Dendritic cell treated with granulocyte-macrophage colony-stimulating factor and Interleukin-4, amounts not matched to agents 40 ng/mL and 50 ng/mL, for 4 days (primary cell): ENCODE measurements at regions not wholly inside any gene's neighbourhood (a gene's known extent, or its start where the extent isn't known, plus 50 kb on each side); places are given as distances from the start of the nearest gene placed in this dataset.

ENCODE experiments used
- H3K27ac Mint-ChIP-seq: one replicate; pipeline ENCODE4 v1.8.0; 2022; ENCODE audit warnings: mild to moderate bottlenecking, mixed read lengths
- H3K27me3 Mint-ChIP-seq: one replicate; pipeline ENCODE4 v1.8.0; 2022; ENCODE audit warnings: mild to moderate bottlenecking, mixed read lengths
- H3K36me3 Mint-ChIP-seq: one replicate; pipeline ENCODE4 v1.8.0; 2022; ENCODE audit warnings: low read depth, mixed read lengths
- H3K4me1 Mint-ChIP-seq: one replicate; pipeline ENCODE4 v1.8.0; 2022; ENCODE audit warnings: low read depth, mixed read lengths
- H3K4me3 Mint-ChIP-seq: one replicate; pipeline ENCODE4 v1.8.0; 2022; ENCODE audit warnings: mild to moderate bottlenecking, moderate library complexity, mixed read lengths
- H3K9me3 Mint-ChIP-seq: one replicate; pipeline ENCODE4 v1.8.0; 2022; ENCODE audit warnings: mixed read lengths
- intact Hi-C: fragments of 100-400 bp; cut with micrococcal nuclease; formaldehyde crosslinking; loops from one replicate; pipeline ENCODE4 v1.15.0; 2022

DNA sequence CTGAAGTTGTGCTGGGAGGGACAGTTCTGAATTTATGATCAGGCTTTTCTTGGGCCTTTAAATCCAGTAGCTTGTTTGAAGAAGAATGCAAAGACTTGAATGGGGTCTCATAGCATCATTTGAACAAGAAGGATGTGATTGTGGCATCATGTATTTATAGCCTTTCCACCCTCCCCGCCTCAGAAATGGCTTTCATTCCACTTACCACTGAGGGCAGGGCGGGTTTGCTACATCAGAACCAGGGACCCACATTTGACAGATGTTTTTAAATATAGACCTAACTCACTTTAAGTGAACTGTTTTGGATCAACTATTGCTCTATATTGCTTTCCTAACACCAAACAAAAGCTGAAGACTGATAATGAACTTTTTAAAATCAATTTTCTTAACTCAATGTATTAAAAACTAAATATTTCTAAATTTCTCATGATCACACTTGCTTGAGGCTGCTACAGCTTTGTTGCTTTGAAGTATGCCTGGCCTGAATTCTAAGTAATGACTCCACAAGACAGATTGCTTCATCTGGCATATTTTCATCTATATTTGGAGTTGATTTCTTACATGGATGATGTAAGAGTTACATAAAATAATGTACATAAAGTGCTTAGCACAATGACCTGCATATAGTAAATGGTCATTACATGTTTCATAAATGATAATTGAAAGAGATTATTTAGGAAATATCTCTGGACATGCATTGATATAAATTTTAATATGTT lies 1552.9 kb upstream of the SLC39A10 start:
- Mint-ChIP-seq H3K4me3 (no peak overlapping the region), H3K9me3 (no peaks in the 10 kb centered on the region), H3K4me1 (no peaks in the 10 kb centered on the region), H3K27ac (no peak overlapping the region), H3K36me3 (no peaks in the 10 kb centered on the region), H3K27me3 (no peaks in the 10 kb centered on the region)
- intact Hi-C loops = no loop called here

- Mint-ChIP-seq H3K9me3 (no peaks in the 10 kb centered on the region), H3K4me3 (no peak overlapping the region), H3K36me3 (no peaks in the 10 kb centered on the region), H3K4me1 (no peaks in the 10 kb centered on the region), H3K27me3 (no peaks in the 10 kb centered on the region), H3K27ac (no peak overlapping the region)
- intact Hi-C loops = no loop called here
Observed at GRCh38 chr2:194102546-194102945, 1554.5 kb upstream of the SLC39A10 start.

- no peaks in the 10 kb centered on the region for H3K9me3 Mint-ChIP-seq
- intact Hi-C loops = no loop called here
- H3K36me3 Mint-ChIP-seq = no peaks in the 10 kb centered on the region
- no peaks in the 10 kb centered on the region for H3K4me1 Mint-ChIP-seq
- no peak overlapping the region for H3K27ac Mint-ChIP-seq
- no peaks in the 10 kb centered on the region for H3K27me3 Mint-ChIP-seq
- no peak overlapping the region for H3K4me3 Mint-ChIP-seq
Observed at GRCh38 chr2:194100201-194100600, 1556.8 kb upstream of the SLC39A10 start.

DNA sequence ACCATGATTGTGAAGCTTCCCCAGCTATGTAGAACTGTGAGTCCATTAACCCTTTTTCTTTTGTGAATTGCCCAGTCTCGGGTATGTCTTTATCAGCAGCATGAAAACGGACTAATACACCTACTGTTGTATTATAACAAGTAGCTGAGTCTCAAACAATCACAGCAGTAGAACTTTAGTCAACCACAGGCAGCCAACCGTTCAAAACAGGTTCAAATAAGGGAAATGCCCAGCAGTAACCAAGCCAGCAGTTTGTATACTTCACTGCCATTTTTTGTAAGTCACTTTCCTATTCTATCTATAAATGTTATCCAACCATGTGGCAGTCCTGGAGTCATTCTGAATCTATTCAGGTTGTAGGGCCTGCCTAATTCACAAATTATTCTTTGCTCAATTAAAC lies 1560.6 kb upstream of the SLC39A10 start:
- H3K27ac Mint-ChIP-seq = no peak overlapping the region
- intact Hi-C loops = no loop called here
- H3K4me3 Mint-ChIP-seq = no peak overlapping the region
- no peaks in the 10 kb centered on the region for H3K36me3 Mint-ChIP-seq
- H3K9me3 Mint-ChIP-seq = no peaks in the 10 kb centered on the region
- H3K27me3 Mint-ChIP-seq = no peaks in the 10 kb centered on the region
- no peaks in the 10 kb centered on the region for H3K4me1 Mint-ChIP-seq

GRCh38 chr2:194095359-194095758 lies 1561.7 kb upstream of the SLC39A10 start:
- Mint-ChIP-seq H3K4me1 (no peaks in the 10 kb centered on the region), H3K27ac (no peak overlapping the region), H3K4me3 (no peak overlapping the region), H3K27me3 (no peaks in the 10 kb centered on the region), H3K36me3 (no peaks in the 10 kb centered on the region), H3K9me3 (peaks cover 2% of the 10 kb centered on the region)
- intact Hi-C loops = no loop called here

GRCh38 chr2:194090251-194090905 lies 1566.6 kb upstream of the SLC39A10 start:
- H3K4me3 Mint-ChIP-seq = no peak overlapping the region
- intact Hi-C loops = no loop called here
- no peak overlapping the region for H3K27ac Mint-ChIP-seq
- H3K36me3 Mint-ChIP-seq = no peaks in the 10 kb centered on the region
- peaks cover 14% of the 10 kb centered on the region for H3K9me3 Mint-ChIP-seq
- H3K27me3 Mint-ChIP-seq = no peaks in the 10 kb centered on the region
- no peaks in the 10 kb centered on the region for H3K4me1 Mint-ChIP-seq

- Mint-ChIP-seq H3K4me1 (no peaks in the 10 kb centered on the region), H3K27ac (no peak overlapping the region), H3K36me3 (no peaks in the 10 kb centered on the region), H3K27me3 (no peaks in the 10 kb centered on the region), H3K9me3 (peaks cover 14% of the 10 kb centered on the region), H3K4me3 (no peak overlapping the region)
- intact Hi-C loops = no loop called here
Observed at GRCh38 chr2:194087089-194087958, 1569.7 kb upstream of the SLC39A10 start.

DNA sequence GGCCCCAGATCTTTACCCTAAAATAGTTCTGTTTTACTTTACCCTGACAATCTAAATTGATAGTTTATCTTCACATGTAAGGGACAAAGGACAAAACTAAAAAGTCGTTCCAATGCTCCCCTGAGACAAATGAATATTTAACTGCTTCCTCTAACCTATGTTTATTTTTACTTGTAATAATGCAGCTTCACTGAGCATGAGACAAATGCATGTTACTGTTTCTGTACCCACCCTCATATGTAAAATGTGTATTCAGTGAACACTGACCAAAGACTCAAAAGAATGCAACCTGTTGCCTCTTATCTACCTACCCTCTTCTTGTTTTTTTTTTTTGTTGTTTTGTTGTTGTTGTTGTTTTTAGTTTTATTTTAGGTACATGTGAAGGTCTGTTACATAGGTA lies 1570.9 kb upstream of the SLC39A10 start:
- H3K4me3 Mint-ChIP-seq = no peak overlapping the region
- no peaks in the 10 kb centered on the region for H3K36me3 Mint-ChIP-seq
- H3K27me3 Mint-ChIP-seq = no peaks in the 10 kb centered on the region
- intact Hi-C loops = no loop called here
- no peaks in the 10 kb centered on the region for H3K4me1 Mint-ChIP-seq
- peaks cover 14% of the 10 kb centered on the region for H3K9me3 Mint-ChIP-seq
- no peak overlapping the region for H3K27ac Mint-ChIP-seq

- H3K4me3 Mint-ChIP-seq = no peak overlapping the region
- intact Hi-C loops = no loop called here
- H3K27me3 Mint-ChIP-seq = no peaks in the 10 kb centered on the region
- H3K9me3 Mint-ChIP-seq = no peaks in the 10 kb centered on the region
- no peaks in the 10 kb centered on the region for H3K36me3 Mint-ChIP-seq
- H3K4me1 Mint-ChIP-seq = no peaks in the 10 kb centered on the region
- no peak overlapping the region for H3K27ac Mint-ChIP-seq
Observed at GRCh38 chr2:194079989-194080388, 1577.0 kb upstream of the SLC39A10 start.

- Mint-ChIP-seq H3K9me3 (peaks cover 20% of the 10 kb centered on the region), H3K4me3 (no peak overlapping the region), H3K27me3 (no peaks in the 10 kb centered on the region), H3K27ac (no peak overlapping the region), H3K36me3 (no peaks in the 10 kb centered on the region), H3K4me1 (no peaks in the 10 kb centered on the region)
- intact Hi-C loops = no loop called here
Observed at GRCh38 chr2:194077366-194077765, 1579.7 kb upstream of the SLC39A10 start.

GRCh38 chr2:194062401-194062800 lies 1594.6 kb upstream of the SLC39A10 start:
- H3K4me3 Mint-ChIP-seq = no peak overlapping the region
- H3K27ac Mint-ChIP-seq = no peak overlapping the region
- intact Hi-C loops = no loop called here
- no peaks in the 10 kb centered on the region for H3K4me1 Mint-ChIP-seq
- H3K27me3 Mint-ChIP-seq = no peaks in the 10 kb centered on the region
- no peaks in the 10 kb centered on the region for H3K36me3 Mint-ChIP-seq
- no peaks in the 10 kb centered on the region for H3K9me3 Mint-ChIP-seq

DNA sequence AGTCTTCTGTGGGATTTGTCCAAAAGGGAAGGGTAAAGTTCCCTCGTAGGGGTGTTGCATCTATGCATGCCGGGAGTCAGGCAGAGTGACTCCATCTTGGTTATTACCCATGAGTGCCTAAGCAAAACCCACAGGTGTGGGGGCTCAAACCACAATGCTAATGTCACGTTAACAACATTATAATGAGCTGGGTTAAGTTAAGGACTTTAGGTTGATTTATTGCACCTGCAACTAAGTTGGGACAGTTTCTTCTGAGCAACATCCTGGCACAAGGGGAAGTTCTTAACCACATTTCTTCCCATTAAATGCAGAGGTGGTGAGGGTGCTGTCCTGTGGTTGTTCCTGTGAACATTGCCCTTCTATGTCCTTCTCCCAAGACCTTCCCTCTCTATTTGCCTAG lies 1596.8 kb upstream of the SLC39A10 start:
- Mint-ChIP-seq H3K27ac (no peak overlapping the region), H3K4me1 (no peaks in the 10 kb centered on the region), H3K36me3 (no peaks in the 10 kb centered on the region), H3K4me3 (no peak overlapping the region), H3K9me3 (peaks cover 2% of the 10 kb centered on the region), H3K27me3 (no peaks in the 10 kb centered on the region)
- intact Hi-C loops = no loop called here

DNA sequence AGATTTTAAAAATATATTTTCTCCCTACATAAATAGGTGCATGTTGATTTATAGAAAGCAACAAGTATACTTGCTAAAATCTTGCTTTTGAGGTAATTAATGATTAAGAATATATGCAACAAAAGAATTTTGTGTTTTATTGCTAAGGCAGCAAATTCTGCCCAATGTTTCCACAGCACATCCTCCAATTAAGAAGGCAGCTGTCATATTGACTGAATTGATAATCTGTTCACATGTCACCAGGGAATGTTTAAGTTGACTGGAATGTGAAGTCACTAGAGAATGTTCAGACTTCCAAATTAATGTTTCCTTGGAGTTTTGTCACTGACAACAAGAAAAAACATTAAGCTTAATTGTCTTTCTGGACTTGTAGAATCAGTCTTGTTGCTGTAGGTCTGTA lies 1602.7 kb upstream of the SLC39A10 start:
- Mint-ChIP-seq H3K27ac (no peak overlapping the region), H3K36me3 (no peaks in the 10 kb centered on the region), H3K27me3 (no peaks in the 10 kb centered on the region), H3K9me3 (peaks cover 20% of the 10 kb centered on the region), H3K4me1 (no peaks in the 10 kb centered on the region), H3K4me3 (no peak overlapping the region)
- intact Hi-C loops = no loop called here

DNA sequence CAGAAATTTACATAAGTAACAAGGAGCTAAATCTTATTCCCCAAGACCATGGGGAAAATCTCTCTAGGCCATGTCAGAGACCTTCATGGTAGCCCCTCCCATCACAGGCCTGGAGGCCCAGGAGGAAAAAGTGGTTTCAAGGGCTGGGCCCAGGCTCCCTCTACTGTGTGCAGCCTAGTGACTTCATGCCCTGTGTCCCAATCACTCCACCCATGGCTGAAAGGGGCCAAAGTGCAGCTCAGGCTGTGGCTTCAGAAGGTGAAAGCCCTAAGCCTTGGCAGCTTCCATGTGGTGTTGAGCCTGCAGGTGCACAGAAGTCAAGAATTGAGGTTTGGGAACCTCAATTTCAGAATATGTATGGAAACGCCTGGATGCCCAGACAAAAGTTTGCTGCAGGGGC lies 1612.7 kb upstream of the SLC39A10 start:
- Mint-ChIP-seq H3K4me3 (no peak overlapping the region), H3K9me3 (peaks cover 22% of the 10 kb centered on the region), H3K27ac (no peak overlapping the region), H3K4me1 (no peaks in the 10 kb centered on the region), H3K36me3 (no peaks in the 10 kb centered on the region), H3K27me3 (no peaks in the 10 kb centered on the region)
- intact Hi-C loops = no loop called here
